GM12878 (cell line): ENCODE measurements at regions not wholly inside any gene's neighbourhood (a gene's known extent, or its start where the extent isn't known, plus 50 kb on each side); places are given as distances from the start of the nearest gene placed in this dataset.

Experiments
- ATAC-seq: fragments of 200-7000 bp; cut with Tn5 transposase; 3 replicates; pipeline ENCODE4 v1.9.1; 2020; ENCODE audit warnings: mild to moderate bottlenecking, moderate library complexity
- BruUV-seq: library from RNA; stranded (reverse); fragments of 400-500 nt; replicated peaks from 2 replicates; lab custom pipeline; 2021; lab: Mats Ljungman, UMichigan
- CTCF ChIA-PET: fragments of 300-600 bp; sonication (Branson Sonifier 250); formaldehyde crosslinking; extraction: SDS; loops from one replicate; lab custom pipeline; 2021; ENCODE audit warnings: inconsistent platforms; lab: Yijun Ruan, JAX
- POLR2A ChIA-PET: fragments of 350-600 bp; formaldehyde crosslinking; extraction: SDS; loops from one replicate; lab custom pipeline; 2021; ENCODE audit warnings: inconsistent platforms; lab: Charles Lee
- RAD21 ChIA-PET: fragments of 300-600 bp; sonication (Branson Sonifier 250); formaldehyde crosslinking; loops from one replicate; lab custom pipeline; 2023; ENCODE audit warnings: antibody characterized with exemption; ENCODE audit not compliant: unreplicated experiment; lab: Charles Lee
- SMC1A ChIA-PET: fragments of 300-600 bp; sonication (Branson Sonifier 250); formaldehyde crosslinking; loops from one replicate; lab custom pipeline; 2023; ENCODE audit not compliant: unreplicated experiment, uncharacterized antibody; lab: Charles Lee
- DNase-seq: peaks from one replicate; pipeline ENCODE4 v3.0.0-alpha.2; 2011; ENCODE audit warnings: low read depth, low spot score
- FAIRE-seq: peaks from 3 replicates; lab custom pipeline; 2011; peaks lifted over from hg19 to GRCh38; lab: Jason Lieb, UNC
- H2AFZ ChIP-seq: 2 replicates; pipeline ENCODE4 v1.6.0; 2011; ENCODE audit warnings: low read depth, low read length, control low read depth; ENCODE audit not compliant: control insufficient read depth
- H3K27ac ChIP-seq: 2 replicates; pipeline ENCODE4 v1.5.1; 2011; ENCODE audit warnings: control low read depth; ENCODE audit not compliant: control insufficient read depth, insufficient read depth
- H3K27me3 ChIP-seq, 2 experiments: replicated peaks in 1 of 2; 2 replicates each; pipeline versions ENCODE4 v1.6.0 to v1.6.1; 2011; ENCODE audit warnings: low read length in 1 of 2; ENCODE audit not compliant: control insufficient read depth in 2 of 2, insufficient read depth in 2 of 2
- H3K36me3 ChIP-seq, 2 experiments: 2 replicates each; pipeline ENCODE4 v1.5.1; 2011; ENCODE audit warnings: low read length in 1 of 2; ENCODE audit not compliant: control insufficient read depth in 2 of 2, insufficient read depth in 2 of 2
- H3K4me1 ChIP-seq: 2 replicates; pipeline ENCODE4 v1.6.1; 2011; ENCODE audit warnings: mild to moderate bottlenecking, low read length, moderate library complexity, mixed read lengths; ENCODE audit not compliant: control insufficient read depth, insufficient read depth
- H3K4me2 ChIP-seq: 2 replicates; pipeline ENCODE4 v1.6.0; 2011; ENCODE audit warnings: control low read depth; ENCODE audit not compliant: control insufficient read depth, insufficient read depth
- H3K4me3 ChIP-seq: fragments of 200-600 bp; sonication (generic); 2 replicates; pipeline ENCODE4 v1.5.1; 2016
- H3K79me2 ChIP-seq: 2 replicates; pipeline ENCODE4 v1.6.0; 2011; ENCODE audit warnings: low read length; ENCODE audit not compliant: control insufficient read depth, insufficient read depth
- H3K9ac ChIP-seq: 2 replicates; pipeline ENCODE4 v1.8.0; 2011; ENCODE audit warnings: low read length, control low read depth, mixed read lengths; ENCODE audit not compliant: control insufficient read depth, insufficient read depth
- H3K9me3 ChIP-seq: replicated peaks from 3 replicates; pipeline ENCODE4 v1.5.1; 2011; ENCODE audit warnings: mild to moderate bottlenecking, low read length; ENCODE audit not compliant: control insufficient read depth, insufficient read depth
- H4K20me1 ChIP-seq: 2 replicates; pipeline ENCODE4 v1.6.0; 2011; ENCODE audit not compliant: control insufficient read depth, insufficient read depth
- IRF4 ChIP-seq: IDR thresholded peaks from 2 replicates; pipeline ENCODE4 v1.6.1; 2011; ENCODE audit warnings: low read depth, low read length
- JUNB ChIP-seq: IDR thresholded peaks from 2 replicates; pipeline ENCODE4 v1.6.1; 2016; ENCODE audit warnings: antibody characterized with exemption, mild to moderate bottlenecking
- WGBS: methylation state at CpG from one replicate; pipeline ENCODE4 v1.1.6; 2016; ENCODE audit warnings: low lambda C conversion rate; ENCODE audit not compliant: insufficient replicate concordance, insufficient coverage; ENCODE audit errors: missing lambda C conversion rate; 5-methylcytosine and 5-hydroxymethylcytosine counted together
- in situ Hi-C: fragments of 300-500 bp; cut with MboI; formaldehyde crosslinking; loops from 9 replicates; pipeline ENCODE4 v1.14.3; 2018; ENCODE audit warnings: mixed read lengths
- intact Hi-C: fragments of 100-400 bp; cut with micrococcal nuclease; formaldehyde crosslinking; loops from one replicate; pipeline ENCODE4 v1.14.2; 2022; ENCODE audit not compliant: unreplicated experiment

DNA sequence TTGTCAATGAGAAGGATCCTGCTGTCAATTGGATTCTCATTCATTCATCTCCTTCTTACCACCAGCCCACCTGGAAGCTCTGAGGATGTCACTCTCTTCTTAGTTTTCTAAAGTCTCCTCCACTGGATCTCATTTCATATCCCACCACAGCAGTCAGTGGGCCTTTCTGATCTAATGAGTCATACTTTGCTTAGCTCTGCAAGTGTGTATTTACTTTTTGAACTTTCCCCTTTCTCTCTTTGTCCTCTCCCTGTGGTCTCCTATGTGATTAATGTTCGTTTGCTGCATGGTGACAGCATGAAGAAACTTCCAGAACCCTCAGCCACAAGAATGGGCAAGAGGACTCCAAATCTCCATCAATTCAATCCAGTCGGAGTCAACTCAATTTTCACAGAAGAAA lies 63.6 kb upstream of the SYNDIG1 start:
- ChIA-PET CTCF (no interaction called here), SMC1A (no interaction called here)
- BruUV-seq, result no TSS peak
- no peaks in the 10 kb centered on the region for H4K20me1 ChIP-seq
- ATAC-seq, result no peak
- in situ Hi-C loops, result no loop called here
- no peak overlapping the region for H3K4me3 ChIP-seq
- WGBS, result 22% methylated on average over 2 of the region's 2 CpGs
- H3K9me3 ChIP-seq, result no peaks in the 10 kb centered on the region
- intact Hi-C loops, result no loop called here
- H3K36me3 ChIP-seq, result no peaks in the 10 kb centered on the region
- H3K27me3 ChIP-seq, result no peaks in the 10 kb centered on the region
- no peaks in the 10 kb centered on the region for H3K79me2 ChIP-seq
- no peak for TF ChIP-seq JUNB
- TF ChIP-seq, all 136 proteins: peak for 0
- H2AFZ ChIP-seq, result no peak overlapping the region
- no peak overlapping the region for H3K27ac ChIP-seq
- ChIA-PET POLR2A (no interaction called here), RAD21 (no interaction called here)
- no peak overlapping the region for H3K4me2 ChIP-seq
- FAIRE-seq (no peak), DNase-seq (no peak)
- no peaks in the 10 kb centered on the region for H3K4me1 ChIP-seq
- H3K9ac ChIP-seq, result no peak overlapping the region

DNA sequence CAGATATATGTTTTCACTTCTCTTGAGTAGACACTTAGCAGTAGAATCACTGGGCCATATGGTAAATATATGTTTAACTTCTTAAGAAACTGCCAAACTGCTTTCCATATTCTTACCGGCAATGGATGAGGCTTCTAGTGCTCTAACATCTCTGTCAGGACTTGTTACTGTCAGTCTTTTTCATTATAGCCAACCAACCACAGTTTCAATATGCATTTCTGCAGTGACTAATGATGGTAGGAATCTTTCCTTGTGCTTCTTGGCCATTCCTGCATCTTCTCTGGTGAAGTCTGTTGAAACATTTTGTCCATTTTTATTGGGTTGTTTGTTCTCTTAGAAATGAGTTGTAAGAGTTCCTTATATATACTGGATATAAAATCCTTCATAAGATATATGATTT lies 66.0 kb upstream of the SYNDIG1 start:
- intact Hi-C loops, result no loop called here
- Histone ChIP-seq H3K27me3 (no peaks in the 10 kb centered on the region), H3K36me3 (no peaks in the 10 kb centered on the region), H3K9me3 (no peaks in the 10 kb centered on the region), H3K9ac (no peak overlapping the region), H3K4me1 (no peaks in the 10 kb centered on the region), H3K4me2 (no peak overlapping the region), H3K27ac (no peak overlapping the region), H2AFZ (no peak overlapping the region), H3K4me3 (no peak overlapping the region), H3K79me2 (no peaks in the 10 kb centered on the region), H4K20me1 (no peaks in the 10 kb centered on the region)
- 89% methylated on average over 1 of the region's 1 CpG for WGBS
- FAIRE-seq (no peak), DNase-seq (no peak), ATAC-seq (no peak)
- ChIA-PET POLR2A (no interaction called here), SMC1A (no interaction called here), RAD21 (no interaction called here), CTCF (no interaction called here)
- in situ Hi-C loops, result no loop called here
- no TSS peak for BruUV-seq
- no peak for TF ChIP-seq IRF4
